ENCODE measurements at regions not wholly inside any gene's neighbourhood (a gene's known extent, or its start where the extent isn't known, plus 50 kb on each side); places are given as distances from the start of the nearest gene placed in this dataset.

GRCh38 chr3:104353951-104354350 is 1012.8 kb upstream of the ALCAM start:
- Histone ChIP-seq H4K20me1 (ENCODE audit: insufficient read depth) (no peaks in the 10 kb centered on the region), H3K27me3 (ENCODE audit: insufficient read depth, low read depth, low read length) (no peaks in the 10 kb centered on the region), H3K9me2 (ENCODE audit: insufficient read depth, low read length) (no peaks in the 10 kb centered on the region), H2AFZ (ENCODE audit: low read depth, low read length) (no peak overlapping the region), H3K9me3 (ENCODE audit: low read length) (no peaks in the 10 kb centered on the region), H3K79me2 (replicated peaks; ENCODE audit: insufficient read depth, low read length) (no peaks in the 10 kb centered on the region), H3F3A (ENCODE audit: insufficient read depth, low read length, poor library complexity, severe bottlenecking) (no peaks in the 10 kb centered on the region), H3K27ac (ENCODE audit: low read length) (no peak overlapping the region), H3K4me3 (ENCODE audit: low read length) (no peak overlapping the region), H3K36me3 (ENCODE audit: insufficient read depth, low read length) (no peaks in the 10 kb centered on the region), H3K4me2 (ENCODE audit: low read length) (no peak overlapping the region), H3K9ac (ENCODE audit: low read length) (no peak overlapping the region)
- no peak for TF ChIP-seq CTCF (IDR thresholded peaks at IDR 0.05; ENCODE audit: poor library complexity, severe bottlenecking)
- TF ChIP-seq, protein P1, sequence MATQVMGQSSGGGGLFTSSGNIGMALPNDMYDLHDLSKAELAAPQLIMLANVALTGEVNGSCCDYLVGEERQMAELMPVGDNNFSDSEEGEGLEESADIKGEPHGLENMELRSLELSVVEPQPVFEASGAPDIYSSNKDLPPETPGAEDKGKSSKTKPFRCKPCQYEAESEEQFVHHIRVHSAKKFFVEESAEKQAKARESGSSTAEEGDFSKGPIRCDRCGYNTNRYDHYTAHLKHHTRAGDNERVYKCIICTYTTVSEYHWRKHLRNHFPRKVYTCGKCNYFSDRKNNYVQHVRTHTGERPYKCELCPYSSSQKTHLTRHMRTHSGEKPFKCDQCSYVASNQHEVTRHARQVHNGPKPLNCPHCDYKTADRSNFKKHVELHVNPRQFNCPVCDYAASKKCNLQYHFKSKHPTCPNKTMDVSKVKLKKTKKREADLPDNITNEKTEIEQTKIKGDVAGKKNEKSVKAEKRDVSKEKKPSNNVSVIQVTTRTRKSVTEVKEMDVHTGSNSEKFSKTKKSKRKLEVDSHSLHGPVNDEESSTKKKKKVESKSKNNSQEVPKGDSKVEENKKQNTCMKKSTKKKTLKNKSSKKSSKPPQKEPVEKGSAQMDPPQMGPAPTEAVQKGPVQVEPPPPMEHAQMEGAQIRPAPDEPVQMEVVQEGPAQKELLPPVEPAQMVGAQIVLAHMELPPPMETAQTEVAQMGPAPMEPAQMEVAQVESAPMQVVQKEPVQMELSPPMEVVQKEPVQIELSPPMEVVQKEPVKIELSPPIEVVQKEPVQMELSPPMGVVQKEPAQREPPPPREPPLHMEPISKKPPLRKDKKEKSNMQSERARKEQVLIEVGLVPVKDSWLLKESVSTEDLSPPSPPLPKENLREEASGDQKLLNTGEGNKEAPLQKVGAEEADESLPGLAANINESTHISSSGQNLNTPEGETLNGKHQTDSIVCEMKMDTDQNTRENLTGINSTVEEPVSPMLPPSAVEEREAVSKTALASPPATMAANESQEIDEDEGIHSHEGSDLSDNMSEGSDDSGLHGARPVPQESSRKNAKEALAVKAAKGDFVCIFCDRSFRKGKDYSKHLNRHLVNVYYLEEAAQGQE (IDR thresholded peaks at IDR 0.05; ENCODE audit: borderline replicate concordance), result no peak
- no peak for TF ChIP-seq POLR2AphosphoS5 (IDR thresholded peaks at IDR 0.05)
- no peak for TF ChIP-seq SMC3 (conservative IDR thresholded peaks at IDR 0.05; ENCODE audit: poor library complexity)
- no peak for TF ChIP-seq EZH2 (IDR thresholded peaks at IDR 0.05; ENCODE audit: borderline replicate concordance, insufficient read depth, low read length, poor library complexity, severe bottlenecking)
- no peak for TF ChIP-seq EP300 (conservative IDR thresholded peaks at IDR 0.05; ENCODE audit: poor library complexity, severe bottlenecking)
- no peak for TF ChIP-seq MXI1 (conservative IDR thresholded peaks at IDR 0.05; ENCODE audit: poor library complexity, severe bottlenecking)
- no peak for TF ChIP-seq TAF1 (IDR thresholded peaks at IDR 0.05; ENCODE audit: low read depth)
- no peak for TF ChIP-seq RAD21 (conservative IDR thresholded peaks at IDR 0.05)

GRCh38 chr3:104359546-104359945 is 1007.2 kb upstream of the ALCAM start:
- Histone ChIP-seq H3K9ac (ENCODE audit: low read length) (no peak overlapping the region), H3K79me2 (replicated peaks; ENCODE audit: insufficient read depth, low read length) (no peaks in the 10 kb centered on the region), H3K36me3 (ENCODE audit: insufficient read depth, low read length) (no peaks in the 10 kb centered on the region), H3K9me3 (ENCODE audit: low read length) (no peaks in the 10 kb centered on the region), H3K4me3 (ENCODE audit: low read length) (no peak overlapping the region), H3K4me2 (ENCODE audit: low read length) (no peak overlapping the region), H2AFZ (ENCODE audit: low read depth, low read length) (no peak overlapping the region), H3K27ac (ENCODE audit: low read length) (no peak overlapping the region), H3K9me2 (ENCODE audit: insufficient read depth, low read length) (no peaks in the 10 kb centered on the region), H4K20me1 (ENCODE audit: insufficient read depth) (no peaks in the 10 kb centered on the region), H3K27me3 (ENCODE audit: insufficient read depth, low read depth, low read length) (no peaks in the 10 kb centered on the region), H3F3A (ENCODE audit: insufficient read depth, low read length, poor library complexity, severe bottlenecking) (no peaks in the 10 kb centered on the region)
- TF ChIP-seq EZH2 (IDR thresholded peaks at IDR 0.05; ENCODE audit: borderline replicate concordance, insufficient read depth, low read length, poor library complexity, severe bottlenecking), result no peak
- no peak for TF ChIP-seq POLR2AphosphoS5 (IDR thresholded peaks at IDR 0.05)
- TF ChIP-seq CTCF (IDR thresholded peaks at IDR 0.05; ENCODE audit: poor library complexity, severe bottlenecking), result no peak
- TF ChIP-seq MXI1 (conservative IDR thresholded peaks at IDR 0.05; ENCODE audit: poor library complexity, severe bottlenecking), result no peak
- TF ChIP-seq TAF1 (IDR thresholded peaks at IDR 0.05; ENCODE audit: low read depth), result no peak
- TF ChIP-seq EP300 (conservative IDR thresholded peaks at IDR 0.05; ENCODE audit: poor library complexity, severe bottlenecking), result no peak
